Lower leg skin (tissue), 4 donors: ENCODE measurements at regions not wholly inside any gene's neighbourhood (a gene's known extent, or its start where the extent isn't known, plus 50 kb on each side); places are given as distances from the start of the nearest gene placed in this dataset.

Experiments
- DNase-seq, 2 donors: peaks; one replicate each; pipeline ENCODE4 v3.0.0-alpha.2; 2019; ENCODE audit warnings: low spot score in 2 of 2
- H3K4me3 ChIP-seq: fragments of 200-600 bp; sonication (generic); 2 replicates; pipeline ENCODE4 v1.5.1; 2017; ENCODE audit warnings: mild to moderate bottlenecking, low read depth; ENCODE audit not compliant: poor library complexity, severe bottlenecking
- POLR2A ChIP-seq, 2 donors: fragments of 450-650 bp; IDR thresholded peaks; one replicate each; pipeline ENCODE4 v1.6.1; 2016 to 2017; ENCODE audit warnings: antibody characterized with exemption in 2 of 2, mild to moderate bottlenecking in 1 of 2, moderate library complexity in 1 of 2
- WGBS, 2 donors: methylation state at CpG; one replicate each; pipeline ENCODE4 v1.1.5; 2018; 5-methylcytosine and 5-hydroxymethylcytosine counted together
- intact Hi-C: fragments of 100-400 bp; cut with DNase I; formaldehyde crosslinking; loops from one replicate; pipeline ENCODE4 v1.15.0; 2023; ENCODE audit warnings: low total_unique reads
- TF ChIP-seq, protein P1 (sequence below), 3 donors: fragments of 450-650 bp; IDR thresholded peaks; one replicate each; pipeline ENCODE4 v1.5.1; 2016; ENCODE audit warnings: antibody characterized with exemption in 3 of 3, mild to moderate bottlenecking in 3 of 3, moderate library complexity in 2 of 3

DNA sequence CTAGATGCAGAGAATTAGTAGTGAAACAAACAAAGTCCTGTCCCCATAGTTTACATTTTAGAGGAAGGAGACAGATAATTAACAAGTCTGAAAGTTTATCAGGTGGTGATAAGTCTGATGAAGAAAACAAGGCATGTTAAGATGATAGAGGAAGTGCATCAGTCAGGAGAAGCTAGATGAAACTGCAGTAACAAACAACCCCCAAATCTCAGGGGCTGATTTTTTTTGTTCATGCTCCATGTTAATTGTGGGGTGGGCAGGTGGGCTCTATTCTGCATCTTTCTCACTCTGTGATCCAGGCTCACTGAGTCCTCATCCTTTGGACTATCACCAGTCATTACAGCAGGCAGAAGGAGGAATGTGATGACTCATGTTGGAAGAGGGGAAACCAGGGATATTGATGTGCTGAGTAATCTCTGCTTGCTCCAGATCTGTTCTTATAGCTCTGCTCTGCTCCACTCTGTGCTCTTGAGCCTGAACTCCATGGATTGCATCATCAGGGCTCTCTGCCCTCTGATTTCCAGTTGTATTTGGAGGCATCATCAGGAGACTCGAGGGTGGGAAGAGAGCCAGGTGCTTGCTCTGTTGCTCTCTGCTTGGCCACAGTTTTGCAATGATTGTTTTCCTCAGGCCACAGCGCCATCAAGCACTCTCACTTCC, 166.9 kb downstream of the IER5 start:
- 55 to 67% methylated on average over 2 of the region's 2 CpGs for WGBS, 2 donors
- DNase-seq = no peak
- intact Hi-C loops = no loop called here
- no peak overlapping the region for H3K4me3 ChIP-seq
- no peak for TF ChIP-seq POLR2A (IDR thresholded peaks at IDR 0.05)
- TF ChIP-seq, protein P1, sequence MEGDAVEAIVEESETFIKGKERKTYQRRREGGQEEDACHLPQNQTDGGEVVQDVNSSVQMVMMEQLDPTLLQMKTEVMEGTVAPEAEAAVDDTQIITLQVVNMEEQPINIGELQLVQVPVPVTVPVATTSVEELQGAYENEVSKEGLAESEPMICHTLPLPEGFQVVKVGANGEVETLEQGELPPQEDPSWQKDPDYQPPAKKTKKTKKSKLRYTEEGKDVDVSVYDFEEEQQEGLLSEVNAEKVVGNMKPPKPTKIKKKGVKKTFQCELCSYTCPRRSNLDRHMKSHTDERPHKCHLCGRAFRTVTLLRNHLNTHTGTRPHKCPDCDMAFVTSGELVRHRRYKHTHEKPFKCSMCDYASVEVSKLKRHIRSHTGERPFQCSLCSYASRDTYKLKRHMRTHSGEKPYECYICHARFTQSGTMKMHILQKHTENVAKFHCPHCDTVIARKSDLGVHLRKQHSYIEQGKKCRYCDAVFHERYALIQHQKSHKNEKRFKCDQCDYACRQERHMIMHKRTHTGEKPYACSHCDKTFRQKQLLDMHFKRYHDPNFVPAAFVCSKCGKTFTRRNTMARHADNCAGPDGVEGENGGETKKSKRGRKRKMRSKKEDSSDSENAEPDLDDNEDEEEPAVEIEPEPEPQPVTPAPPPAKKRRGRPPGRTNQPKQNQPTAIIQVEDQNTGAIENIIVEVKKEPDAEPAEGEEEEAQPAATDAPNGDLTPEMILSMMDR (IDR thresholded peaks at IDR 0.05) = no peak

- WGBS, 2 donors = 82 to 84% methylated on average over 5 of the region's 5 CpGs
- no peak for TF ChIP-seq POLR2A (IDR thresholded peaks at IDR 0.05)
- TF ChIP-seq, protein P1 (IDR thresholded peaks at IDR 0.05) = no peak
- intact Hi-C loops = no loop called here
- DNase-seq = no peak
- H3K4me3 ChIP-seq = no peak overlapping the region
Measured at GRCh38 chr1:181257117-181257516, 168.6 kb downstream of the IER5 start.

GRCh38 chr1:181259026-181259745, 170.7 kb downstream of the IER5 start:
- TF ChIP-seq, protein P1 (IDR thresholded peaks at IDR 0.05) = no peak
- no peak for TF ChIP-seq POLR2A (IDR thresholded peaks at IDR 0.05)
- WGBS, 2 donors = 51 to 56% methylated on average over 5 of the region's 5 CpGs
- DNase-seq = no peak
- intact Hi-C loops = no loop called here
- no peak overlapping the region for H3K4me3 ChIP-seq

DNA sequence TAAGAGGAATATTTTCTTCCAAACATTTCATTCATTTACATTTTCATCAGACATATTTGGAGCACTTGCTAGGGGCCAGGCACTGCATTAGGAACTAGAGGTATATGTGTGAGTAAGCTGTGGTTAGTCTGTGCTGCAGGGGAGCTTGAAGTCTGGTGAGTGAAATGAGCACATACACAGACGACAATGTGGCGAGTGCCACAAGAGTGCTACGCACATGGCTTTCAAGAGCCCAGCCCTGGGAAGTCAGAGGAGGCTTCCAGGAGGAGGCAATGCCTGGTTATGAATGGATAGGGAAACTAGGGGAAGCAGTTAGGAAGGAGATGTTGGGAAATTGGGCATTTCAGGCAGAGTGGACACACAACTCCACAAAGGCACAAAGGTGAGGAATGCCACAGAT, 171.8 kb downstream of the IER5 start:
- intact Hi-C loops = no loop called here
- 89 to 94% methylated on average over 3 of the region's 3 CpGs for WGBS, 2 donors
- TF ChIP-seq POLR2A (IDR thresholded peaks at IDR 0.05) = no peak
- TF ChIP-seq, protein P1 (IDR thresholded peaks at IDR 0.05) = no peak
- no peak for DNase-seq
- no peak overlapping the region for H3K4me3 ChIP-seq

DNA sequence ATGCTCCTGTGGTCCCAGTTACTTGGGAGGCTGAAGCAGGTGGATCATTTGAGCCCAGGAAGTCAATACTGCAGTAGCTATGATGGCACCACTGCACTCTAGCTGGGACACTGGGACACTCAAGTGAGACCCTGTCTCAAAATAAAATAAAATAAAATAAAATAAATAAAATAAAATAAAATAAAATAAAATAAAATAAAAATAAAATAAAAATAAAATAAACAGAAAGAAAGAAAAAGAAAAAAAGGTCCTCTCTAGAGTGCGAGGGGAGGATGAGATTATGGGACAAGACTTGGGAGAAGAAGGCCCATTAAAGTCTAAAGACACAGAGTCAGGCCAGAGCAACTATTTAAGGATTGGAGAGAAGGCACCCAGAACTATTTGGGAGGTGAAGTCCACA, 172.5 kb downstream of the IER5 start:
- WGBS, 2 donors = 78 to 94% methylated on average over 1 of the region's 1 CpG
- no peak for TF ChIP-seq POLR2A (IDR thresholded peaks at IDR 0.05)
- TF ChIP-seq, protein P1 (IDR thresholded peaks at IDR 0.05) = no peak
- intact Hi-C loops = no loop called here
- DNase-seq = no peak
- H3K4me3 ChIP-seq = no peak overlapping the region
